Liver (tissue), 3 donors: ENCODE measurements at regions not wholly inside any gene's neighbourhood (a gene's known extent, or its start where the extent isn't known, plus 50 kb on each side); places are given as distances from the start of the nearest gene placed in this dataset.

Source experiments
- ATF3 ChIP-seq: IDR thresholded peaks from 2 replicates; pipeline ENCODE4 v1.6.1; 2016; ENCODE audit warnings: antibody characterized with exemption
- CTCF ChIP-seq: fragments of 150-350 bp; IDR thresholded peaks from 2 replicates; pipeline ENCODE4 v1.5.1; 2017; ENCODE audit warnings: improper control_type of control experiment, low read depth, low read length; ENCODE audit not compliant: missing input control
- EGR1 ChIP-seq, 2 donors: IDR thresholded peaks; 2 replicates each; pipeline ENCODE4 v1.6.1; 2016 to 2018; ENCODE audit warnings: antibody characterized with exemption in 2 of 2, low read depth in 2 of 2
- GABPA ChIP-seq, 2 donors: IDR thresholded peaks in 1 of 2; conservative IDR thresholded peaks in 1 of 2; 2 replicates each; pipeline ENCODE4 v1.6.1; 2016; ENCODE audit warnings: antibody characterized with exemption in 2 of 2, mild to moderate bottlenecking in 1 of 2, moderate library complexity in 1 of 2
- JUND ChIP-seq, 2 donors: IDR thresholded peaks; 2 replicates each; pipeline ENCODE4 v1.6.1; 2016; ENCODE audit warnings: antibody characterized with exemption in 2 of 2
- RAD21 ChIP-seq, 2 donors: IDR thresholded peaks; 2 replicates each; pipeline ENCODE4 v1.6.1; 2016; ENCODE audit warnings: antibody characterized with exemption in 2 of 2, mild to moderate bottlenecking in 2 of 2
- REST ChIP-seq: IDR thresholded peaks from 2 replicates; pipeline ENCODE4 v1.6.1; 2016; ENCODE audit warnings: antibody characterized with exemption, mild to moderate bottlenecking
- RXRA ChIP-seq, 2 donors: IDR thresholded peaks; 2 replicates each; pipeline ENCODE4 v1.6.1; 2017 to 2018; ENCODE audit warnings: antibody characterized with exemption in 2 of 2, mild to moderate bottlenecking in 1 of 2
- SP1 ChIP-seq: IDR thresholded peaks from 2 replicates; pipeline ENCODE4 v1.6.1; 2018; ENCODE audit warnings: antibody characterized with exemption, mild to moderate bottlenecking
- TAF1 ChIP-seq: conservative IDR thresholded peaks from 2 replicates; pipeline ENCODE4 v1.6.1; 2016; ENCODE audit warnings: antibody characterized with exemption, mild to moderate bottlenecking
- YY1 ChIP-seq: IDR thresholded peaks from 2 replicates; pipeline ENCODE4 v1.6.1; 2016; ENCODE audit warnings: antibody characterized with exemption, mild to moderate bottlenecking
- ZBTB33 ChIP-seq: IDR thresholded peaks from 2 replicates; pipeline ENCODE4 v1.6.1; 2016; ENCODE audit warnings: antibody characterized with exemption
- donor health status: healthy.
- donor health status: healthy.

GRCh38 chr5:42908509-42909488 lies 97.1 kb upstream of the SELENOP start:
- no peak for TF ChIP-seq SP1
- TF ChIP-seq ATF3, result no peak
- TF ChIP-seq CTCF, result peak; percentile 86
- TF ChIP-seq RAD21 (IDR thresholded peaks at IDR 0.05), result peak; percentile 69 to 73
- no peak for TF ChIP-seq TAF1
- no peak for TF ChIP-seq REST
- TF ChIP-seq RXRA (IDR thresholded peaks at IDR 0.05), result no peak
- no peak for TF ChIP-seq EGR1 (IDR thresholded peaks at IDR 0.05; ENCODE audit: low read depth in 2 of 2)
- TF ChIP-seq ZBTB33, result no peak
- no peak for TF ChIP-seq YY1
- no peak for TF ChIP-seq JUND (IDR thresholded peaks at IDR 0.05)
- no peak for TF ChIP-seq GABPA (IDR thresholded peaks at IDR 0.05 in 1 of 2, conservative IDR thresholded peaks at IDR 0.05 in 1 of 2)
